GM18907 (cell line): ENCODE measurements at regions not wholly inside any gene's neighbourhood (a gene's known extent, or its start where the extent isn't known, plus 50 kb on each side); places are given as distances from the start of the nearest gene placed in this dataset.

Source experiments
- ATAC-seq: cut with Tn5 transposase; IDR thresholded peaks from one replicate; pipeline ENCODE4 v1.9.1; 2021; ENCODE audit warnings: mild to moderate bottlenecking, moderate library complexity; ENCODE audit not compliant: unreplicated experiment

DNA sequence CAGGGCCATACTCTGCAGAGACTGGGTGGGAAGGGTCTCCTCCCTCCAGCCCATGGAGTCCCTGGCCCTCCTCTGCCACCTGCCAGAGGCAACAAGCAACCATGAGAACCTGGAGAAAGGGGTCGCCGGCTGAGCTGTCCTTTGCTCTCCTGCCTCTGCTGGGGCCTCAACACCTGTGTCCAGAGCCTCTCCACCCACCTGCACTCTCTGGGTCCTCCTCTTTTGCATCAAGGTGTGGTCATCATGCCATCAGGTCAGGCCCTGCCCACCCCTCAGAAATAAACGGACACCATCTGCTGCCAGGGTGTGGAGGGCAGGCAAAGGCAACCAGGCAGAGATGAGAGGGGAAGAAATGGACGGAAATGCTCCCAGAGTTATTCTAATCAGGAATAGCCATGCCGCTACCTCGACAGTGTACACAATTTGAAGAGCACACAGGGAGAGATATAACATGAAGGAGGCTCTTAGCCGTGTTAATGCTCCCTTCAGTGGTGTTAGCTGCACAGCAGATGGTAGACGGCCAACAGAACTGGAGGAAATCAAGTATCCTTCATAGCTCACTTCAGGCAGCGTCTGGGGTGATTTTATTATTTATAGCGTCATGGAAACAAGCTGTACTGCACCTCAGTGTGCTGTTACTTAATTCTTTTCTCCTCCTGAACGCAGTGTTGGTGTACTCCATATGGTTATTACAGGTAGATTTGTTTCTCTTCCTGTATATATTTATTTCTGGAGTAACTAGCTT, 247.9 kb downstream of the TSN start:
- no peak for ATAC-seq

DNA sequence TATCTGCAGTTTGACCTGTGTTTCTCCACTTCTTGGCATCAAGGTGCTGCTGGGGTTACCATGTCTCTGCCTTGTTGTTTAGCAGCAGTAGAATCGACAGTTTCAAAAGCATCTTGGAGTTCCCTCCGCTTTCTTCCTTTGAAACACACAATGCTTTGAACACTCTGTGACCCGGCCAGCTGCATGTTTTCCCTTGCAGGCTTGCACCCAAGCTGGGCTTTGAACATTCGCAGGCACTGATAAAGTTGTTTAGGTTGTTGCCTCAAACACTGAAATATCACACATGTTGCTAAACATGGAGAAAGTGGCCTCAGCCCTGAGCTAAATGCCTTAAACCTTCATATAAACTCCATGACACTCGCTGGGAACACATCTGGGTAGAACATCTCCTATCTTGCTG, 251.7 kb downstream of the TSN start:
- no peak for ATAC-seq

DNA sequence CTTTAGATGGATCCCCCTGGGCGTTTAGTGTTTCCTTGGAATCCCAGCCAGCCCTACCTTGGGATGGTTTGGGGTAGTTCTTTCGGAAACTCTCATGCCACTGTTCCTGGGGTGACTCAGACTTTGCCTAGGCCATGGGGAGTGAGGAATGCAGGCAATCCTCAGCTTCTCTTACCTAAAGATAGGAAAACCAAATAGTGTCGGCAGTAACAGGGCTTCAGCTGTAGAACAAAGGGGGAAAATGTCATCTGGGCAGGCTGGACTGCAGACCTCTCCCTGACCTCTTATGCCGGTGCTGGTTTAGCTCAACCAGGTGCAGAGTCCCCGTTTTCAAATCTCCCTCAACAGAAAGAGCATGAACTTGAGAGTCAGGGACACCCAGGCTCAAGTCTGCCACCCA, 252.1 kb downstream of the TSN start:
- no peak for ATAC-seq

DNA sequence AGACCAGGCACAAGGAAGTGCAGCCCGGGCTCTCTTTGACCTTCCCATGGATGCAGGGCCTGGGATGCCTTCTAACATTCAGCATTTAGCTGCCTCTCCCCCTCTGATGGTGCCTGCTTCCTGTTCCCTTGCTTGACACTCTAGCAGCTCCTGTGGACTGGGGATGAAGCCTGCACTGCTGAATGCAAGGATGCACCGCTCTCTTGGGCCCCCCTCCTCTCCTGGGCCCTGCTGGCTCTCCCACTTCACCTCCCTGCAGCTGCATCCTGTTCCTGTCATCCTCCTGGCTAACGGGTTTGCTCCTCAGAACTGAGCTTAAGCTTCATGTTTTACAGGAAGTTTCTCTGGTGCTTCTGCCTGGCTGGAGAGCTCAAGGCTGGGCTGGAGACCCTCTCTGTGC, 254.1 kb downstream of the TSN start:
- no peak for ATAC-seq

DNA sequence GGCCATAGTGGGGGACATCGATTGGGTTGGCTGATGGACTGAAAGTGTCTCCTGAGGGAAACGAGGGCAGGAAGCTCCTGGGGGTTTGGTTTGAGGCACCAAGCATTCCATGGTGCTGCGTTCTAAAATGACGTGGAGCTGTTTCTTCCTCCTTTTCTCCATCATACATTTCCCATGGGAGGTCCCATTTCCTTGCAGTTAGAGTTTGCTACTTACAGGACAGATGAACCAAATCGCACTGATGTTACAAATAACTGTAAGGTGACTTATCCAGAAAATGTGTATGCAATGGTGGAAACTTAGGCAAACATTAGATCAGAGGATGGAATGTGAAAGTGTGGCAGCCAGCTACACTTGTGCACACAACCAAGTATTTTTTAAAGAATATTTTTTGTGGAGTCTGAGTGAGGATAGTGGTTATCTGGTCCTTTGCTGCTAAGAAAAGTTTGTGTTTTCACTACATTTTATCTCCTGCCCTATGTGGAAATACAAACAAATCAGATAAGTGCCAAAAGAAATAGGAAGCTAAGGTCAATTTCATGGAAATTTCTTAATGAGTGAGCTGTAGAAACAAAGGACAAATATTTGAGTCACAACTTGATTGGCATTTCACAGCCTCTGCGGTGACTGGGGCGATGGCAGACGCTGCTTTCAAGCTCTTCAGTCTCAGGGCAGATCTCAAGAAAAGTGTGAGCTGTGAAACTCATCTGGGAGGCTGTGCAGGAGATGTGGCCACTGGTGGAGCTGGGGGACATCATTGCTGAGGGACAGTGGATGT, 256.2 kb downstream of the TSN start:
- no peak for ATAC-seq

DNA sequence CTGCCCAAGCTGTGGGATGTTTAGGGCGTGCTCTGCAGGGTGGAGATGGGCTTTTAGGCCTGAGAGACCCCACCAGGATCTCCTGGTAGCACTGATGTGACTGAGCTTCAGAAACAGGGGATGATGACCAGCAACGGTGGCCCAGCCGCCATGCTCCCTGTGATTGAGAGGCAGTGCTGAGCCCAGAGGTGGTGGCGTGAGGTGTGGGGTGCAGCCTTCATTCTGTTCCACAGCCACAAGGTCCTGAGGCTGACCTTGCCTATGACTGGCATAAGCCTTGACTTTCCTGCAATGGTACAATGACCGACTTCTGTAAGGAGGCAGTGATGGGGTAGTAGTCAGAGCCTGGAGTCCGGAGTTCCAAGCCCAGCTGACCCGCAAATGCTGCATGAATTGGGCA, 263.3 kb downstream of the TSN start:
- no peak for ATAC-seq

DNA sequence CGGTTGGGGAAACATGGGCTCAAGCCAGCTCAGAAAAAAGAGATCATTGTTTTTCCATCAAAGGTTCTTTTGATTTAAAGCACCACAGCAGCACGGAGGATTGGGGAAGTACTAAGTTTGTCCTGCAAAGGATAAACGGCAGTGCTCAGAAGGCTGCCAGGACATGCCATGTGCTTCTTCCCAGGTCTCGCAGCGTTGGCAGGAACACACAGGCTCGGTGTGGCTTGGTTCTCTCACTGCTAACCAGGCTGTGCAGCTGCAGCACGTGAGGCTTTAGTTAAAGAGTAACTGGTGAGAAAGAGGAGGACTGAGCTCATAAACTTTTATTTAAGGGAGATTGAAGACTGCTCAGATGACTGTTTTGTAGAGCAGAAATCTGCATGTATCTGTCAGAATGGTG, 264.3 kb downstream of the TSN start:
- ATAC-seq, result no peak

DNA sequence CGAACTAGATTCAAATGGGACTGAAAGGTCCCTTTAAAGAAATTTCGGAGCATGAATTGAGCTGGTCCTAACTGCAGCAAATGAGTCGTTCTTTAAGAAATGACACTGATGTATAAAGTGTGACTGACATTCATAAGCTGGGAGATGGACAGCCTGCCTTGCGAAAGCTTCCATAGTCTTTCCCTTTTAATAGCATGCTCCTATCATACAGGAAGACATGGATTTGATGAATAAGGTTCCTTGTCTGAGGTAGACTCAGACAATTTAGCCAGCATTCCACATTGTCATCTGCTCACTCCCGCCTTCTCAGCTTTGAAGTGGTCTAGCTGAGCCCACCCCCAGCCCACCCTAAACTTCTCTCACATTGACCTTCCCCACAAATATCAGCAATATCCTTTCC, 264.9 kb downstream of the TSN start:
- ATAC-seq, result no peak

DNA sequence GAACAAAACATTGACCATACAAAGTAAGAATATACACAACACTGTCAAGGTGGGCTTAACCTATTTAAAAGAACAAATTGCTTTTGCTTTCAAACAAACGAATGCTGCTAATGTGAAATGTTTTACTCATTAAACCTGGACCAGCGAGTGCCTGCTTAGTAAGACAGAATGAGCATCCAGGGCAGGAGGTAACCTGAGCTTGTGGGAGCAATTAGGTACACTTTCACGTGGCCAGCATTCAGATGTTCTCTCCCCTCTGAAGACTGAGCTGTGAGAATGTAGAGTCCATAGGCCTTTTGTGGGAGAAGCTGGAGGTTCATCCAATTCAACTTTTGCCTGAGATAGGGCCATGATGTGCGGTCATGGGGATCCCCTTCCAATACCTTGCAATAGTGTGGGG, 266.5 kb downstream of the TSN start:
- ATAC-seq, result no peak

DNA sequence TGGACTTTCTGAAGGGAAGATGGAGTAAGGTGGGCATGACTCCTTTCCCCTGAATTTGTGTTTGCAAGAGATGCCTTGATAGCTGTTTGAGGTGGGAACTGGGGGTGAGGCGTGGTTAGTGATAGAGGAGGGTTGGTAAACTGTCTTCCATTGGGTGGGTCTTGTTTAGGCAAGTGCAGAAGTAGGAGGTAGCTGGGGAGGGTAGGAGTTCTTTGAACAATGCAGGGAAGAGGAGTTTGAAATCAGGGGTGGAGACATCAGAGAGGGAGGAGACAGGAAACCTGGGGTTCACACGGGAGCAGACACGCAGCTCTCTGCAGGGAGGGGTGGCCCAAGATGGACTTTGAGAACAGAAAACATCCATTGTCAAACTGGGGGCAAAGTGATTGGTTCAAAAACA, 267.1 kb downstream of the TSN start:
- no peak for ATAC-seq

DNA sequence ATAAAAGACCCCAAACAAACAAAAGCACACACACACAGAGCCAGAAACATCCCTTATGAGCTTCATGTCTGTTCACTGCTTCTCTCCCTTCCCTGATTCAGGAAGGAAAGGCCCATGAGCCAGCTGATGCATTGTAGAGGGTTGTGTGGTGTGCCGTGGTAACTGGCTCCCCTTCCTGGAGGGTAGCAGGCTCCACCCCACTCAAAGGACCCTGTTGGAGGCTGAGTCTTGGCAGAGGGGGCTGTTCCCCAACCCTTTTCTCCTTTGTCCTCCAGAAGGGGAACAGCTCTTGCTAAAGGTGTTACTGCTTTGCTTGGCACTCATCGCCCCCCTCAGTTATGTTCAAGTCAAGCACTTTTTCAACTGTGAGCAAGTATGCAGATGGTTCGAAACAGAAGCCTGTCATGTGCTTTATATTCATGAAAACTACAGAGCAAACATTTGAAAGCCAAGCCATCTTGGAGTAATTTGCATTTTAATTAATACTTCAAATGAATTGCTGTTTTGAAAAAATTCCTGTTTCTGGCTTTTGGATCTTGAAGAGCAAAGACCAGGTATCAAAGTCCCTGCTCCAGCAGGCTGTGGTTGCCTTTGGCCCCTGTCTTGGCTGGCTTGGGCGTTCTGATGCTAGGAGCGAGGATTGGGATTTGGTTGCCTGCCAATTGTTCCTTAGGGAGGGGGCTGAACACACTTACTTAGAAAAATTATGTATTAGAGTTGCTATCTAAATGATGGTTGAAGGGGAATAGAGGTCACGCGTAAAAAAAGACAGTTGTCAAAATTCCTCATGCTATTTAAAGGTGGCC, 267.8 kb downstream of the TSN start:
- no peak for ATAC-seq

DNA sequence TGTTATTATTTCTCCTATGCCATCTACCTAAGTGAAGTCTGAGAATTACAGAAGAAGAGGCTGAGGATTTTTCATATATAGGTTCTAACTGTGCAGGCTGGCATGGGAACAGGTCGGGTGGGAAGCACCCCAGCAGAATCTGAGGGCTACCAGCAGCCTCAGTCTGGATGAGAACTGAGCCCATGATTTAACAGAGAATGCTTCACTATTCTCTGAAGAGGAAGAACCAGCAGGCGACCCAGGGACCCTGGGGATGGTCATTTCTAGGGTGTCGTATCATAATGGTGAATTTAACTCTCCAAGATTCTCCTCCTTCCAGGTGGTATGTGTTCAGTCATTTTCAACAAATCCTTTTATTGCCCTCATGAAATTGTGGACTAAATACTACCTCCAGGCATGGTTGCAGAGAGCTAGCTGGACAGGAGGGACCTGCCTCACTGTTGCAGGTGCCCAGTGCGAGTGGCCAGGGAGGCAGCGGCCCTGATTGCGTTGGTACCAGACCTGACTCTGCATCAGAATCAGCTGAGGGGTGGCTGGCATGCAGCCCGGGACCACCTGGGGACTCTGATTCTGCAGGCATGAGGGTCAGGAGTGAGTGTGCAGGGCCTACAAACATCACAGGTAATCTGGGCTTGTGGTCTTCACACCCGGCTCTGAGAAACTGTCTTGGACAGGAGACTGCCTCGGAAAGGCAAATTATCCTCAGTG, 272.2 kb downstream of the TSN start:
- ATAC-seq, result no peak

DNA sequence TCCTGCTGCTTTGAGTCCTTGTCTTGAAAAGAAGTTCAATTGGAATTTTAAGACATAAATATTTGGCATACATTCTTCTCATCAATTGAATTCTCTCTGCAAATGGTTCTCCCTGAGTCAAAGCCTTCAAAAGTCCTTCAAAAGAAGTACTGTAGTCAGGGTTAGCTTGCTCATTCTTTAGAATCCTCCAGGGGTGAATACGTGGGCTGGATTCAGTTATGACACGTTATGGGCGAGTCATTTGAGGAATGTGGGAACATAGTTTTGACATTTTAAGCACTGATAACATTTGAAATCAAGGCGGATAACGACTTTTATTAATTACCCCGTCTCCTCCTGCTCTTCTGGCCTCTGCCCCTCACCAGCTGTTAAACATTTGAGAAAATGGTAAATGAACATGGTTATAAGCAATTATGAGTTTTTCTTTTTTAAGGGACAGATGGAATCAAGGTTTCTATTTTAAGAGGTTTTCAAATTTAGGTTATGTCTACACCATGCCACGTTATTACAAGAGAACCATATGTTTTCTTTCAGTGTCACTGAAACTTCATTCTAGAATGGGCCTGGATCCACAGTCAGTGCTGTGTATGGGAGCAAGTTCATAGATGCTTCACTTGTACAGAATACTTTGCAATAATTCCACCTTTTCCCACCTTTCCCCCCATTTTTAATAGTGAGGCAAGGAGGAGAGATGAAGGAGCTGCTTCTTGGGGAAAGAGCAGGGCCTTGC, 273.1 kb downstream of the TSN start:
- ATAC-seq, result no peak

DNA sequence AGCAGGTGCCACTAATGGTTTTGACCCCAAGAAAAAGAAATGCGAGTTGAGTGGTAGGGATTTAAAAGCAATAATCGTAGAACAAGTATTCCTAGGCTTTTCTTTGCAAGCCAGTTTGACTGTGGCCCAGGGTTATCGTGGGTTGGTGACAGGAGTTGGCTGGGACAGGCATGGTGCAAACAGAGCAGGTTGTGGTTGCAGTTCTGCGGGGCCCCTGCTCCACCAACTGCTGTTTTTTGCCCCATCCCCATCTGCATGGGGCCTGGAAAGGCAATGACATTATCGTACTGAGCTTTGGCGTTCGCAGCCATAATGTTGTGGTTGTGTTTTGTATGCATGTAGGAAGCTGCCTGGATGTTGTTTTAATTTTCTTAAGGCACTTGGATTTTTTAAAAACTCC, 274.0 kb downstream of the TSN start:
- ATAC-seq, result no peak

DNA sequence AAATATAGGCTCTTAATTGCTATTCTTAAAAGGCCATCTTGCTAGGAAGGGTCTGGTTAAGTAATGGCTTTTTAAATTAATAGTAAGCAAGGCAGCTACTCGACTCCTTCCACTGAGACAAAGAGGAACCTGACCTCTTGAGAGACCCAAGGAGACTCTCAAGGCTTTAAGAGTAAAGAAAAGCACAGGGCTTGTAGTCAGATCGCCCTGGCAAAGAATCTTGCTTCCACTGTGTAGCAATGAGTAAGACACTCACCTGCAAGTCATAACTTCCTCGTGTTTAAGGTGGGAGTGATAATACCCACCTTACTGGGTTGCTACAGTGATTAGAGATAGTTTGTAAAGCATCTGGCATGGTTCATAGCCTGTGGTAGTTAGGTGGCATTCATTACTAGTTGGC, 274.5 kb downstream of the TSN start:
- no peak for ATAC-seq

DNA sequence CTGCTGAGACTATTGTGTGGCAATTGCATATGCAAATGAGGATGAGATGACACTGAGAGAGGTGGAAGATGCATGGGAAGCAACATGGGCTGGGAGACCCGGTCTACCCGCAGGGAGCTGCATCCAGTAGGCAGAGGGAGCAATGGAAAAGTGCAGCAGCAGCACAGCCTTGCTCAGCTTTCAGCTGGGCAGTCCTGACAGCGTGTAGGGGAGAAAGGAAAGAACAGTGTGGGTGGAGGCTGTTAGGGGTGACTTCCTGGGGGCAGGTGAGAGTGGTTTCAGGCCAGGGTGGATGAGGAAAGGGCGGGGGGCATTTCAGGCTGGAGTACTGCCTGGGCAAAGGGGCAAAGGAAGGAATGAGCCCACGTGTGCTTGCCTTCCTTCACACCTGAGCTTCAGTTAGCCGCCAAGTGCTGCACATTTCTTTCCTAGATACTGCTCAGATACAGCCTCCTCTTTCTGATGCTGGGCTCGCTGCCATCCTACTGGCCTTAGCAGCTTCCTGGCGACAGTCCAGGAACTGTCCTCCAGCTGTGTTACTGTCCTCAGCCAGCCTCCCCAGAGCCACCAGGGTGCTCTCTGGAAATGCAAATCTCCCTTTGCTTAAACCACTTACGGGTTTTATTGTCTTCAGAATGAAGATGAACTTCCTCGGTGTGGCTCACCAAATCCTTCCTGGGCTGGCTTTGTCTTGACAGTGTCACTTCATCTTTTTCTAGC, 276.3 kb downstream of the TSN start:
- ATAC-seq, result no peak

DNA sequence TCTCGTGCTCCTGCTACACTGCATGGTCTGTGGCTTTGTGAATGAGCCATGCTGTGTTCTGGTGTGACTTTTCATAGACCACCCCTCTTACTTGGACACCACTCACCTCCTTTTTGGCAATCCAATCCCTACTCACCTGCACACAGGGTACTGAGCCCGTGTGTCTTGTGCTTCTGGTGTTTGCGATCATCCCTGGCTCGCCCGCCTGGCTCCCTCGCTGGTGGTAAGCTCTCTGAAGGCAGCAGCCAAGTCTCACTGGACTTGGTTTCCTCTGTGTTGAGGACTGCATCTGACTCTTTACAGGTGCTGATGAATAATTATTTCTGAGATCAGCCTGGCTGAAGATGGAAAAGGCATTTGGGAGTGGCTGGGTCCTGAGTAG, 276.8 kb downstream of the TSN start:
- no peak for ATAC-seq

DNA sequence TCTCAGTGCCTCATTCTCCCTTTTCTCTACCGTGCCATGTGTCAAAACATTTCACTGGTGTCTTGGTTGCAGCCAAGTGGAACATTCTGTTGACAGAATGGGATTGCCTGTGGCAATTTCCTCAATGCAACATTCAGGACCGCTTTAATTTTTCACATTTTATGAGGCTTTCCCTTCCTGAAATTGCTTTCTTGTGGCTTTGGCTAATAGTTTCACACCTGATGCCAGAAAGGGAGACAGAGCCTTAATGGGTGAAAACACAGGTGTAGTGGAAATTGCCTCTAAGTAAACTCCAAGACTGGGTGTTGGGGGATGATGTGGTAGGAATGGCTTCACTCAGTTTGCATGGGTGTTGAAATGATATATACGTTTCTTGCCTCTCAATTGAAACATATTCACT, 278.3 kb downstream of the TSN start:
- ATAC-seq, result no peak

DNA sequence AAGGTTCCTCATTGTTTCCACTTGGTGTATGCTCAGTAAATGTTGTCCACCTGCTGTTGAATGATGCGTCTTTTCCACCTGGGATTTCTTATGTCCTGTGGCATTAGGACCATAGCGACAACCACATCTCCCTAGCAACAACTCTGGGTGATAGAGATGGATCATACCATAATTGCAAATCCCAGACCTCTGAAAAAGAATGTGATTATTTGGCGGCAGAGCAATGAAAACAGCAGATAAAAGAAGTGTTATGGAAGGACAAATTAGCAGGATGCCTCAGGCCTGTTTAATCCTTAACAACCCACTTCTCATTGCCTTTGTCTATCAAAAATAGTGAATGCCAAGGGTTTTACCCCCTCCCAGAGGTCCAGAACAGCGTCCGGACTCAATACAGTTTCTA, 278.9 kb downstream of the TSN start:
- ATAC-seq, result no peak

DNA sequence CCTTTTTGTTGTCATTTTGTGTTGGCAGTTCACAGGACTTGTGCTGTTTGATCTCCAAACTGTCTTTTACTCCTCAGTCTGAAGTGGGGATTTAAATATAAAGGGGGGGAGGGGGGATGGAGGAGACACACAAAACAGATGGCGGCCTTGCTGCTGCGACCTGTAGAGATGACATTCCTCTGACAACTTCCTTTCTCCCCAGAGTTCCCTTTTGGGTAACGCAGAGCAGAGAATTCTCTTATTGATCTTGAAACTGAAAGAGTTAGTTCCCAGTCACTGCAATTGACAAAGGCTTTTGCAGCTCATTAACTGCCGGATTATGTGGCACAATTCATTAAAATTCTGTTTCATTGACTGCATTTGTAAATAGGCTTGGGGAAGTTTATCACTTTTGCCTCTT, 279.3 kb downstream of the TSN start:
- ATAC-seq, result no peak
